Hepatocyte (in vitro differentiated cells): ENCODE measurements at regions not wholly inside any gene's neighbourhood (a gene's known extent, or its start where the extent isn't known, plus 50 kb on each side); places are given as distances from the start of the nearest gene placed in this dataset.

Source experiments
- DNase-seq: peaks from one replicate; pipeline ENCODE4 v3.0.0-alpha.2; 2016; ENCODE audit warnings: low spot score
- H2AFZ ChIP-seq: fragments of 200-600 bp; sonication (generic); 2 replicates; pipeline ENCODE4 v1.6.0; 2016; ENCODE audit warnings: antibody characterized with exemption, mild to moderate bottlenecking
- H3K27ac ChIP-seq: fragments of 200-600 bp; sonication (generic); 2 replicates; pipeline ENCODE4 v1.5.1; 2016; ENCODE audit warnings: mild to moderate bottlenecking
- H3K27me3 ChIP-seq: fragments of 200-600 bp; sonication (generic); 2 replicates; pipeline ENCODE4 v1.6.1; 2016
- H3K36me3 ChIP-seq: fragments of 200-600 bp; sonication (generic); replicated peaks from 2 replicates; pipeline ENCODE4 v1.5.1; 2016; ENCODE audit warnings: low read depth; ENCODE audit not compliant: insufficient read depth
- H3K4me1 ChIP-seq: fragments of 200-600 bp; sonication (generic); 2 replicates; pipeline ENCODE4 v1.5.1; 2016; ENCODE audit warnings: mild to moderate bottlenecking, moderate library complexity; ENCODE audit not compliant: insufficient read depth
- H3K4me2 ChIP-seq: fragments of 200-600 bp; sonication (generic); 2 replicates; pipeline ENCODE4 v1.6.0; 2016
- H3K4me3 ChIP-seq: fragments of 200-600 bp; sonication (generic); 2 replicates; pipeline ENCODE4 v1.5.1; 2016; ENCODE audit warnings: mild to moderate bottlenecking
- H3K79me2 ChIP-seq: fragments of 200-600 bp; sonication (generic); 2 replicates; pipeline ENCODE4 v1.6.0; 2017; ENCODE audit warnings: mild to moderate bottlenecking
- H3K9me2 ChIP-seq: fragments of 200-600 bp; sonication (generic); replicated peaks from 2 replicates; pipeline ENCODE4 v1.6.0; 2017; ENCODE audit warnings: mild to moderate bottlenecking; ENCODE audit not compliant: insufficient read depth
- H3K9me3 ChIP-seq: fragments of 200-600 bp; sonication (generic); 2 replicates; pipeline ENCODE4 v1.5.1; 2016; ENCODE audit warnings: low read depth, mild to moderate bottlenecking
- H4K20me1 ChIP-seq: fragments of 200-600 bp; sonication (generic); 2 replicates; pipeline ENCODE4 v1.6.0; 2016; ENCODE audit warnings: mild to moderate bottlenecking; ENCODE audit not compliant: insufficient read depth, poor library complexity, severe bottlenecking
- EZH2 ChIP-seq: fragments of 200-600 bp; sonication (generic); IDR thresholded peaks from 2 replicates; pipeline ENCODE4 v1.6.1; 2016; ENCODE audit warnings: antibody characterized with exemption, mild to moderate bottlenecking, borderline replicate concordance
- EZH2phosphoT487 ChIP-seq: fragments of 200-600 bp; sonication (generic); IDR thresholded peaks from one replicate; pipeline ENCODE4 v1.6.1; 2018; ENCODE audit warnings: antibody characterized with exemption, mild to moderate bottlenecking, low read depth, moderate library complexity; ENCODE audit not compliant: unreplicated experiment, severe bottlenecking
- WGBS: methylation state at CpG from one replicate; pipeline ENCODE4 v1.1.6; 2016; ENCODE audit warnings: low lambda C conversion rate; ENCODE audit errors: missing lambda C conversion rate; 5-methylcytosine and 5-hydroxymethylcytosine counted together
- TF ChIP-seq, protein P1 (sequence below): fragments of 200-600 bp; sonication (generic); IDR thresholded peaks from 2 replicates; pipeline ENCODE4 v1.5.1; 2016; ENCODE audit warnings: antibody characterized with exemption, mild to moderate bottlenecking; ENCODE audit not compliant: poor library complexity

- Histone ChIP-seq H3K9me2 (no peaks in the 10 kb centered on the region), H3K79me2 (no peaks in the 10 kb centered on the region), H3K27ac (no peak overlapping the region), H3K4me2 (no peak overlapping the region), H3K9me3 (no peaks in the 10 kb centered on the region), H4K20me1 (no peaks in the 10 kb centered on the region), H3K4me3 (no peak overlapping the region), H3K4me1 (no peaks in the 10 kb centered on the region), H3K27me3 (no peaks in the 10 kb centered on the region), H2AFZ (no peak overlapping the region), H3K36me3 (no peaks in the 10 kb centered on the region)
- TF ChIP-seq, protein P1, sequence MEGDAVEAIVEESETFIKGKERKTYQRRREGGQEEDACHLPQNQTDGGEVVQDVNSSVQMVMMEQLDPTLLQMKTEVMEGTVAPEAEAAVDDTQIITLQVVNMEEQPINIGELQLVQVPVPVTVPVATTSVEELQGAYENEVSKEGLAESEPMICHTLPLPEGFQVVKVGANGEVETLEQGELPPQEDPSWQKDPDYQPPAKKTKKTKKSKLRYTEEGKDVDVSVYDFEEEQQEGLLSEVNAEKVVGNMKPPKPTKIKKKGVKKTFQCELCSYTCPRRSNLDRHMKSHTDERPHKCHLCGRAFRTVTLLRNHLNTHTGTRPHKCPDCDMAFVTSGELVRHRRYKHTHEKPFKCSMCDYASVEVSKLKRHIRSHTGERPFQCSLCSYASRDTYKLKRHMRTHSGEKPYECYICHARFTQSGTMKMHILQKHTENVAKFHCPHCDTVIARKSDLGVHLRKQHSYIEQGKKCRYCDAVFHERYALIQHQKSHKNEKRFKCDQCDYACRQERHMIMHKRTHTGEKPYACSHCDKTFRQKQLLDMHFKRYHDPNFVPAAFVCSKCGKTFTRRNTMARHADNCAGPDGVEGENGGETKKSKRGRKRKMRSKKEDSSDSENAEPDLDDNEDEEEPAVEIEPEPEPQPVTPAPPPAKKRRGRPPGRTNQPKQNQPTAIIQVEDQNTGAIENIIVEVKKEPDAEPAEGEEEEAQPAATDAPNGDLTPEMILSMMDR: no peak
- no peak for TF ChIP-seq EZH2
- DNase-seq: no peak
- 79% methylated on average over 3 of the region's 3 CpGs for WGBS
Measured at GRCh38 chr3:5503136-5503535, 315.6 kb downstream of the EDEM1 start.

- Histone ChIP-seq H3K79me2 (no peaks in the 10 kb centered on the region), H3K4me3 (no peak overlapping the region), H3K9me3 (no peaks in the 10 kb centered on the region), H2AFZ (no peak overlapping the region), H3K36me3 (no peaks in the 10 kb centered on the region), H3K4me1 (no peaks in the 10 kb centered on the region), H3K9me2 (no peaks in the 10 kb centered on the region), H3K27me3 (no peaks in the 10 kb centered on the region), H3K4me2 (no peak overlapping the region), H3K27ac (no peak overlapping the region), H4K20me1 (no peaks in the 10 kb centered on the region)
- DNase-seq: no peak
- TF ChIP-seq EZH2phosphoT487 (no peak), EZH2 (no peak)
- TF ChIP-seq, protein P1: no peak
- 88% methylated on average over 5 of the region's 5 CpGs for WGBS
Measured at GRCh38 chr3:5504135-5504534, 316.6 kb downstream of the EDEM1 start.

GRCh38 chr3:5505163-5505562, 317.7 kb downstream of the EDEM1 start:
- H3K4me3 ChIP-seq: no peak overlapping the region

More at GRCh38 chr3:5505163-5505562, 317.7 kb downstream of the EDEM1 start:
- Histone ChIP-seq H3K27ac (no peak overlapping the region), H3K4me2 (no peak overlapping the region), H4K20me1 (no peaks in the 10 kb centered on the region), H3K27me3 (no peaks in the 10 kb centered on the region), H3K4me1 (no peaks in the 10 kb centered on the region), H3K36me3 (no peaks in the 10 kb centered on the region), H3K9me2 (no peaks in the 10 kb centered on the region), H3K79me2 (no peaks in the 10 kb centered on the region), H3K9me3 (no peaks in the 10 kb centered on the region), H2AFZ (no peak overlapping the region)
- no peak for DNase-seq
- WGBS: 79% methylated on average over 3 of the region's 3 CpGs
- TF ChIP-seq EZH2phosphoT487 (no peak), EZH2 (no peak)
- TF ChIP-seq, protein P1: no peak
